Osteoblast (primary cell): ENCODE measurements at regions not wholly inside any gene's neighbourhood (a gene's known extent, or its start where the extent isn't known, plus 50 kb on each side); places are given as distances from the start of the nearest gene placed in this dataset.

Experiments used
- DNase-seq: peaks from one replicate; pipeline ENCODE4 v3.0.0; 2011; ENCODE audit warnings: low spot score, mixed read lengths; ENCODE audit not compliant: insufficient read length; ENCODE audit errors: missing footprints
- H2AFZ ChIP-seq: 2 replicates; pipeline ENCODE4 v1.6.0; 2011; ENCODE audit warnings: mild to moderate bottlenecking, low read length
- H3K27ac ChIP-seq: 2 replicates; pipeline ENCODE4 v1.5.1; 2011; ENCODE audit warnings: mild to moderate bottlenecking, low read depth, low read length, moderate library complexity
- H3K27me3 ChIP-seq: 2 replicates; pipeline ENCODE4 v1.6.0; 2012; ENCODE audit warnings: mild to moderate bottlenecking, control low read depth, inconsistent platforms, low read length, moderate library complexity; ENCODE audit not compliant: insufficient read depth
- H3K36me3 ChIP-seq: 2 replicates; pipeline ENCODE4 v1.5.1; 2011; ENCODE audit warnings: mild to moderate bottlenecking, low read length, control low read depth, moderate library complexity; ENCODE audit not compliant: insufficient read depth
- H3K4me1 ChIP-seq: 2 replicates; pipeline ENCODE4 v1.5.1; 2011; ENCODE audit warnings: mild to moderate bottlenecking, low read length, control low read depth, moderate library complexity; ENCODE audit not compliant: insufficient read depth
- H3K4me2 ChIP-seq: 2 replicates; pipeline ENCODE4 v1.6.0; 2011; ENCODE audit warnings: mild to moderate bottlenecking, low read length; ENCODE audit not compliant: insufficient read depth
- H3K4me3 ChIP-seq: fragments of 200-600 bp; sonication (generic); 3 replicates; pipeline ENCODE4 v1.5.1; 2012; ENCODE audit warnings: mild to moderate bottlenecking, low read length, inconsistent platforms; ENCODE audit not compliant: insufficient read depth
- H3K79me2 ChIP-seq: 2 replicates; pipeline ENCODE4 v1.6.0; 2012; ENCODE audit warnings: mild to moderate bottlenecking, low read length, control low read depth, inconsistent platforms; ENCODE audit not compliant: insufficient read depth
- H3K9me3 ChIP-seq: 2 replicates; pipeline ENCODE4 v1.5.1; 2011; ENCODE audit warnings: low read depth, low read length, control low read depth
- H4K20me1 ChIP-seq: 2 replicates; pipeline ENCODE4 v1.6.0; 2012; ENCODE audit warnings: mild to moderate bottlenecking, low read length, control low read depth; ENCODE audit not compliant: insufficient read depth
- TF ChIP-seq, protein P1 (sequence below): IDR thresholded peaks from 2 replicates; pipeline ENCODE4 v1.5.1; 2011; ENCODE audit warnings: mild to moderate bottlenecking, low read depth, low read length, moderate library complexity; ENCODE audit errors: extremely low read depth

DNA sequence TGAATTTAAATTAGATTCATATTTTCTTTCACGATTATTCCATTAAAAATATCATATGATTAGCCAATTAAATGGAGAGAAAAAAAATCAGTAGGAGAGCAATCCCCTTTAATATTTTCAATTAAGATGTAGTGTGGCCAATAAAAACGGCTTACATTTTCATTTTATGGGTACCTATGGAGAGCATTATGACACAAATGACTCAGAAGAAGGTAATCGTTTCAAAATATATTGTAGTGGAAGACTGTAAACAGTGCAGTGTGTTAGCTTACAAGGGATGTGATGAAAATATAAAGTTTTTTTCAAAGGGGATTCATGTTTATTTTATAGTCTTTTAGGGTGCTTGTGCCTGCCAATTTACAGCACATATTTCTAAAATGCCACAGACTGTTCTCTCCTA lies 1507.4 kb upstream of the CELF4 start:
- Histone ChIP-seq H3K9me3 (no peaks in the 10 kb centered on the region), H3K27ac (no peak overlapping the region), H3K27me3 (no peaks in the 10 kb centered on the region), H2AFZ (no peak overlapping the region), H3K4me3 (no peak overlapping the region), H3K4me2 (no peak overlapping the region), H4K20me1 (no peaks in the 10 kb centered on the region), H3K79me2 (no peaks in the 10 kb centered on the region), H3K36me3 (no peaks in the 10 kb centered on the region), H3K4me1 (no peaks in the 10 kb centered on the region)
- TF ChIP-seq, protein P1, sequence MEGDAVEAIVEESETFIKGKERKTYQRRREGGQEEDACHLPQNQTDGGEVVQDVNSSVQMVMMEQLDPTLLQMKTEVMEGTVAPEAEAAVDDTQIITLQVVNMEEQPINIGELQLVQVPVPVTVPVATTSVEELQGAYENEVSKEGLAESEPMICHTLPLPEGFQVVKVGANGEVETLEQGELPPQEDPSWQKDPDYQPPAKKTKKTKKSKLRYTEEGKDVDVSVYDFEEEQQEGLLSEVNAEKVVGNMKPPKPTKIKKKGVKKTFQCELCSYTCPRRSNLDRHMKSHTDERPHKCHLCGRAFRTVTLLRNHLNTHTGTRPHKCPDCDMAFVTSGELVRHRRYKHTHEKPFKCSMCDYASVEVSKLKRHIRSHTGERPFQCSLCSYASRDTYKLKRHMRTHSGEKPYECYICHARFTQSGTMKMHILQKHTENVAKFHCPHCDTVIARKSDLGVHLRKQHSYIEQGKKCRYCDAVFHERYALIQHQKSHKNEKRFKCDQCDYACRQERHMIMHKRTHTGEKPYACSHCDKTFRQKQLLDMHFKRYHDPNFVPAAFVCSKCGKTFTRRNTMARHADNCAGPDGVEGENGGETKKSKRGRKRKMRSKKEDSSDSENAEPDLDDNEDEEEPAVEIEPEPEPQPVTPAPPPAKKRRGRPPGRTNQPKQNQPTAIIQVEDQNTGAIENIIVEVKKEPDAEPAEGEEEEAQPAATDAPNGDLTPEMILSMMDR = no peak
- DNase-seq = no peak

DNA sequence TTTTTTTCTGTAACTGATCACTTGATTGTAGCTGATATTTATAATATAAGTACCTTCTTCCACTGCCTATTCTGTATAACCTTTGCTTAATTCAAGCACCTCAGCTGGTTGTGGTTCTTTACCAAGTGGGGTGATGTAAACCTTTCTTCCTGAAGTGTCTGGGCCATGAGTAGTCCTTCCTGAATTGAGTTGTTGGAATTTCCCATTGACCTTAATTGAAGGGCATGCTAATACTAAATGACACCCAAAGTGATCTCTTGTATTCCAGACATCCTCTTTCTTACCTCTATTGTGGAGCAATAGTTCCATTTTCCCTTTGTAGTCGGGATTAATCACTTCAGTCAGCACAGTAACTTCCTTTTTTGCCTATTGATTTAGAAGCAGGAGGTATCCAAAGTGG lies 1496.8 kb upstream of the CELF4 start:
- no peak overlapping the region for H2AFZ ChIP-seq
- no peaks in the 10 kb centered on the region for H3K4me1 ChIP-seq
- no peaks in the 10 kb centered on the region for H4K20me1 ChIP-seq
- peaks cover 4% of the 10 kb centered on the region for H3K9me3 ChIP-seq
- DNase-seq = no peak
- no peak overlapping the region for H3K27ac ChIP-seq
- no peaks in the 10 kb centered on the region for H3K27me3 ChIP-seq
- no peak overlapping the region for H3K4me2 ChIP-seq
- H3K79me2 ChIP-seq = no peaks in the 10 kb centered on the region
- no peaks in the 10 kb centered on the region for H3K36me3 ChIP-seq
- TF ChIP-seq, protein P1 = no peak
- no peak overlapping the region for H3K4me3 ChIP-seq

DNA sequence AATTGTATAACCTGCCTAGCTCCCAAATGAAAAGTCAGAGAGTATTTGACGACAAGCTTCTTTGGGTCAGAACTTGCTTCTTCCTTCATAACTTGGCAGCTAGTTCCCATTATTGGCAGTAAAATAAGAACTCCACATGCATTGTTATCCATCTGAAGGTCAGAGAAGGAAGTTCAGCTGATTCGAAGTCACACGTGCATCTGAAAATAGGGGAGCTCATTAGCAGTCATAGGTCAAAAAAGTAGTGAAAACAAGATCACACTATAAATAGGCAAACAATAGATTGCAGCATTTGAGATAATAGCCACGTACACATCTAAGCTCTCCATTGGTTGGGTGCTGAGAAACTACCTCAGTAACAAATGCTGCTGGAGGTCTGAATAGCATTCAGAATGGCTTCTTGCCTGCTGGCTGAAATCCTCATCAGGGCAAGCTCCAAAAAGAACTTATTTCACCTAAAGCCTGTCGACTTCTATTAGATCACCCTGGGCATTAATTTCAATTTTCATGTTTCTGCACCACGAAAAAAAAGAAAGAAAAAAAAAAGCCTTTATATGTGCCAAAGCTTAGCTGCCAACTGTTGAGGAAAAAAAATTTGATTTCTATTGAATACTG lies 1492.9 kb upstream of the CELF4 start:
- H3K27me3 ChIP-seq = no peaks in the 10 kb centered on the region
- peaks cover 4% of the 10 kb centered on the region for H3K9me3 ChIP-seq
- H3K36me3 ChIP-seq = no peaks in the 10 kb centered on the region
- no peak overlapping the region for H3K27ac ChIP-seq
- no peak overlapping the region for H3K4me3 ChIP-seq
- DNase-seq = no peak
- no peaks in the 10 kb centered on the region for H3K4me1 ChIP-seq
- H4K20me1 ChIP-seq = no peaks in the 10 kb centered on the region
- no peak overlapping the region for H2AFZ ChIP-seq
- no peaks in the 10 kb centered on the region for H3K79me2 ChIP-seq
- TF ChIP-seq, protein P1 = no peak
- H3K4me2 ChIP-seq = no peak overlapping the region

DNA sequence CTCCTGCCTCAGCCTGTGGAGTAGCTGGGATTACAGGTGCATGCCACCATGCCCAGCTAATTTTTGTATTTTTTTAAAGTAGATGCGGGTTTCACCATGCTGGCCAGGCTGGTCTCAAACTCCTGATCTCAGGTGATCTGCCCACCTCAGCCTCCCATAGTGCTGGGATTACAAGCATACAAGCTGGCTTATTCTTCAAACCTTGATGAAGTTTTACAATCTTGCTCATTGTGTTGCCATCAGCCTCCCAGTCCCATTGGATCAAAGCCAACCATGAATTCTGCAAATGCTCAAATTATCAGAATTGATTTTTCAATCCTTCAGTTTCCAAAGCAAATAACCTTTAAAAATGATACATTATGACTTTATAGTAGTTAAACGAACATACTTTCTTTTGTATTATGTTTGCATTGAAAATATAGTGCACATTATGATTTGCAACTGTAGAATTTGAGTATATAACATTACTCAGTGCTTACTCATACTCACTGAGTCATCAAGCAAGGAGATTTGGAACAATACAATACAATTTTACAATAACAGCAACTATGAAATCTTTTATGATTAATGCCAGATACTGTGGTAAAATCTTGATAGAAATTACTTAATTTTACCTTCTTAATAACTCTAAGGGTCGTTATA lies 1491.9 kb upstream of the CELF4 start:
- H3K79me2 ChIP-seq = no peaks in the 10 kb centered on the region

More for the DNA sequence above, 1491.9 kb upstream of the CELF4 start:
- no peak overlapping the region for H3K4me3 ChIP-seq
- no peak for DNase-seq
- no peak overlapping the region for H2AFZ ChIP-seq
- no peaks in the 10 kb centered on the region for H3K4me1 ChIP-seq
- no peak overlapping the region for H3K4me2 ChIP-seq
- H3K9me3 ChIP-seq = peaks cover 2% of the 10 kb centered on the region
- no peaks in the 10 kb centered on the region for H3K27me3 ChIP-seq
- H3K36me3 ChIP-seq = no peaks in the 10 kb centered on the region
- no peak overlapping the region for H3K27ac ChIP-seq
- no peaks in the 10 kb centered on the region for H4K20me1 ChIP-seq
- TF ChIP-seq, protein P1 = no peak
